GM12865 (cell line): ENCODE measurements at regions not wholly inside any gene's neighbourhood (a gene's known extent, or its start where the extent isn't known, plus 50 kb on each side); places are given as distances from the start of the nearest gene placed in this dataset.

Experiments used
- DNase-seq: peaks from one replicate; pipeline ENCODE4 v3.0.0; 2010; ENCODE audit warnings: low read depth
- H3K4me3 ChIP-seq: 2 replicates; pipeline ENCODE4 v1.5.1; 2011; ENCODE audit warnings: mild to moderate bottlenecking, low read depth, low read length, control low read depth
- TF ChIP-seq, protein P1 (sequence below): IDR thresholded peaks from 2 replicates; pipeline ENCODE4 v1.5.1; 2011; ENCODE audit warnings: low read length, control low read depth, low read depth, inconsistent platforms; ENCODE audit not compliant: insufficient read depth; ENCODE audit errors: missing control alignments

DNA sequence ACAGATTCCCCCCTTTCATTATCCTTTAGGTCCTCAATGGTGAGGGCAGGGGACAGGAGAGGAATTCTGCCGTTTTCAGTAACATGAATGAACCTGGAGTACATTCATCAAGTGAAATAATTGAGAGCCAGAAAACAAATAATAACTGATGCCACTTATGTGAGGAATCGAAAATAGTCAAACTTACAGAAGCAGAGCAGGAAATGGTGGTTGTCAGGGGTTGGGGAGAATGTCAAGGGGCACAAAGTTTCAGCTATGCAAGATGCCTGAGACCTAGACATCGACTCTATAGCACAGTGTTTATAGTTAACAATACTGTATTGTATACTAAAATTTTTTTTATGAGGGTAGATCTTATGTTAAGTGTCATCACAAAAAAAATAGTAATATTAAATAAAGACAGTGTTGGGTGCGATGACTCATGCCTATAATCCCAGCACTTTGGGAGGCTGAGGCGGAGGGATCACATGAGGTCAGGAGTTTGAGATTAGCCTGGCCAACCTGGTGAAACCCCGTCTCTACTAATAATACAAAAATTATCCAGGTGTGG, 1219.8 kb downstream of the GATA3 start:
- peak; percentile 1 for DNase-seq

GRCh38 chr10:9275861-9276260, 1221.4 kb downstream of the GATA3 start:
- H3K4me3 ChIP-seq: no peak overlapping the region
- TF ChIP-seq, protein P1, sequence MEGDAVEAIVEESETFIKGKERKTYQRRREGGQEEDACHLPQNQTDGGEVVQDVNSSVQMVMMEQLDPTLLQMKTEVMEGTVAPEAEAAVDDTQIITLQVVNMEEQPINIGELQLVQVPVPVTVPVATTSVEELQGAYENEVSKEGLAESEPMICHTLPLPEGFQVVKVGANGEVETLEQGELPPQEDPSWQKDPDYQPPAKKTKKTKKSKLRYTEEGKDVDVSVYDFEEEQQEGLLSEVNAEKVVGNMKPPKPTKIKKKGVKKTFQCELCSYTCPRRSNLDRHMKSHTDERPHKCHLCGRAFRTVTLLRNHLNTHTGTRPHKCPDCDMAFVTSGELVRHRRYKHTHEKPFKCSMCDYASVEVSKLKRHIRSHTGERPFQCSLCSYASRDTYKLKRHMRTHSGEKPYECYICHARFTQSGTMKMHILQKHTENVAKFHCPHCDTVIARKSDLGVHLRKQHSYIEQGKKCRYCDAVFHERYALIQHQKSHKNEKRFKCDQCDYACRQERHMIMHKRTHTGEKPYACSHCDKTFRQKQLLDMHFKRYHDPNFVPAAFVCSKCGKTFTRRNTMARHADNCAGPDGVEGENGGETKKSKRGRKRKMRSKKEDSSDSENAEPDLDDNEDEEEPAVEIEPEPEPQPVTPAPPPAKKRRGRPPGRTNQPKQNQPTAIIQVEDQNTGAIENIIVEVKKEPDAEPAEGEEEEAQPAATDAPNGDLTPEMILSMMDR: no peak

More for the DNA sequence above, 1219.8 kb downstream of the GATA3 start:
- TF ChIP-seq, protein P1: no peak
- no peak overlapping the region for H3K4me3 ChIP-seq

DNA sequence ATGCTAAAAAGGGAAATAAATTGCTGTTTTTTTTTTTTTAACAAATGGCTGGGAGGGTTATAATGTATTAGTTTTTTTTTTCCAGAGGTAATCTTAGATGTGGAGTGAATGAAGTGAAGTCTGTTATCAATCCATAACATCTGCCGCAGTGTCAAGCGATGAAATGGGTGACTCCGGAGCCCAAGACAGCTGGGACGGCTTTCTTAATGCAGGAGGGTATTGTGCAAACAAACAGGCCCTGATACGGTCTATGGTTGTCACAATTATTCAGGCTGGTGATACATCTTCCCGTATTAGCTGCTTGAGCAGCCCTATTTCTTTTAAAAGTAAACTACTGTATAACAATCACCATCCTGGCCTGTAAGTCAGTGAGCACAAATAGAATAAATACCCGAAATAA, 1231.2 kb downstream of the GATA3 start:
- TF ChIP-seq, protein P1: no peak
- H3K4me3 ChIP-seq: no peak overlapping the region
- no peak for DNase-seq

More at GRCh38 chr10:9275861-9276260, 1221.4 kb downstream of the GATA3 start:
- no peak for DNase-seq

DNA sequence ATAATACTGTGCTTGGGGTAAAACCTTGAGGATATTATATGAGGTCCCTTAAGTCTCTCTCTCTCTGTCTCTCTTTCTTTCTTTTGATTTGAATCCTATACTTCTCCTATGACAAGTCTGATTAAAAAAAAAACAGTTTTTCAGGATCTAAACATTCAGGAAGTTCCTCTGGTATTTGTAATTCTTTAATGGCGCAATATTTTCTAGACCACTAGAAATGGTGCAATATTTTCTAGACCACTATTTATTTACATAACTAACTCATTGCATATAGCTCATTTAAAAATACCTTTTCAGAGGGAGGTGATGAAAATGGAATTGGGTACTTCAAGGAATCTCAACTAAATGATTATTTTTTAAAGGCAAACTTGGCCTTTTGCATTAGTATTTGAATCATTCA, 1235.3 kb downstream of the GATA3 start:
- no peak for DNase-seq
- TF ChIP-seq, protein P1: no peak
- no peak overlapping the region for H3K4me3 ChIP-seq

DNA sequence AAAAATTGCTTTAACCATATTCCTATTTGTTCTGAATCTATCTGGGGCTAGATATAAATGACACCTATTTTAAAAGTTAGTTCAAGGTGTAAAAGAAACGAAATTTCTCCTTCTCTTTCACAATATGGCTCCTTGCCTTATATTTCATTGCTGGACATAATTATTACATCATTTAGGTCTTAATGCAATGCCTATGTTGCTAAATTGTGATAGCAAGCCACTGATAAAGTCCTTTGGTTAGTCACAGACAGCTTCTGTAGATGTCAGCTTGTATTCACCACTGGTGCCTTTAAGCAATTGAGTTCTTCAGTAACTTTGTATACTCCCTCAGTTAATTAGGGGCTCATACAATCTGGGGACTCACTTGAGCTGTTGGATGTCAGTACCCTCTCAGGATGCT, 1236.6 kb downstream of the GATA3 start:
- no peak overlapping the region for H3K4me3 ChIP-seq
- no peak for DNase-seq
- TF ChIP-seq, protein P1: no peak

DNA sequence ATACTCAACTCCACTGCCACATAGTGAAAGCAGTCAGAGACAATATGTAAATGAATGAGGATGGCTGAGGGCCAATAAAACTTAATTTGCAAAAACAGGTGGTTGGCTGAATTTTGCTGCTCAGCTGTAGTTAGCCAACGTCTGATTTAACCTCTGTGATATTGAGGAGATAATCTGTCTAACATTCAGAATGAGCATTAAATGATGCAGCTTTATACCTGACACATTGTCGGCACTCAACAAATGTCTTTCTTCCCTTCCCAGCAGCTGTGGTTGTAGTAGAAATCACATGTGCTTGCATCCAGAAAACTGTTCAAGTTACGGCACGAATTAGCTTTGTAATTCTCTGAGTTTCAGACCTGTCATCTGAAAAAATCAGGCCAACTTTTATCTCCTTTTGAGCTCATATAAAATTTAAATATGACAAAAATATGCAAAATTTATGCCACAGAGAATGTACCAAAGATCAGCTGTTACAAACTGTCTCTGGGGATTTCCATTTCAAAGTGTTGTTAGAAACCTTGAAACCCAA, 1239.7 kb downstream of the GATA3 start:
- no peak overlapping the region for H3K4me3 ChIP-seq

More for the DNA sequence above, 1239.7 kb downstream of the GATA3 start:
- DNase-seq: peak; percentile 11
- TF ChIP-seq, protein P1: no peak
